Activated T-helper 1 cell treated with anti-CD3 and anti-CD28 coated beads, Interleukin-12 subunit alpha, Interleukin-12 subunit beta, Interleukin-2, Interleukin-4 antibody, amounts not matched to agents 30 ng/mL and 10 ng/mL and 1 ng/mL, durations not matched to agents 14 hours and 24 hours and 36 hours (primary cell): ENCODE measurements at regions not wholly inside any gene's neighbourhood (a gene's known extent, or its start where the extent isn't known, plus 50 kb on each side); places are given as distances from the start of the nearest gene placed in this dataset.

ENCODE experiments used
- DNase-seq: peaks from one replicate; pipeline ENCODE4 v3.0.0; 2021; ENCODE audit warnings: low spot score
- H3K27ac Mint-ChIP-seq: one replicate; pipeline ENCODE4 v1.8.0; 2021; ENCODE audit warnings: mild to moderate bottlenecking, mixed read lengths
- H3K27me3 Mint-ChIP-seq: one replicate; pipeline ENCODE4 v1.8.0; 2022; ENCODE audit warnings: mild to moderate bottlenecking, moderate library complexity, mixed read lengths; ENCODE audit not compliant: insufficient read depth
- H3K36me3 Mint-ChIP-seq: one replicate; pipeline ENCODE4 v1.8.0; 2021; ENCODE audit warnings: low read depth, mixed read lengths
- H3K4me1 Mint-ChIP-seq: one replicate; pipeline ENCODE4 v1.8.0; 2021; ENCODE audit warnings: low read depth, mixed read lengths
- H3K4me3 Mint-ChIP-seq: one replicate; pipeline ENCODE4 v1.8.0; 2021; ENCODE audit warnings: mild to moderate bottlenecking, moderate library complexity, mixed read lengths
- H3K9me3 Mint-ChIP-seq: one replicate; pipeline ENCODE4 v1.8.0; 2021; ENCODE audit warnings: mixed read lengths
- intact Hi-C: fragments of 100-400 bp; cut with micrococcal nuclease; formaldehyde crosslinking; loops from one replicate; pipeline ENCODE4 v1.15.1; 2024

DNA sequence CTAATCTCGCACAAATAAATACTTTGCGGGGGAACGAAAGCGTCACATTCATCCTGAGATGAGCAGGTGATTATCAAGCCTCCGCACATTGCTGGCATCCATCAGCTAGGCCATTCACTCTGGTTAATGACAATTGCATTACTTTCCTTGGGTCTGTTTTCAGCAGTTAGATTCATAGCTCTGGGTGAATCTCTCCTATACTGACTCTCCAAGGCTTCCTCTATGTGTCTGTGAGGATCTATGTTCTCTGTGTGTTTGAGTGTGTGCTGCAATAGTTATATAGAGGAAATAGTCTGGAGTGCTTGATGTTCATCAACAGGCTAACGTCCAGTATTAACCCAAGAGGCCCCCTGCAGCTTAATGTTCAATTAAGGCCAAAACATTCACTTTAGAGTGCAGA, 133.0 kb upstream of the CTTNBP2NL start:
- Mint-ChIP-seq H3K27me3 (peaks cover 10% of the 10 kb centered on the region), H3K36me3 (no peaks in the 10 kb centered on the region), H3K27ac (no peak overlapping the region), H3K4me3 (no peak overlapping the region), H3K4me1 (no peaks in the 10 kb centered on the region), H3K9me3 (no peaks in the 10 kb centered on the region)
- DNase-seq, result no peak
- intact Hi-C loops, result no loop called here

DNA sequence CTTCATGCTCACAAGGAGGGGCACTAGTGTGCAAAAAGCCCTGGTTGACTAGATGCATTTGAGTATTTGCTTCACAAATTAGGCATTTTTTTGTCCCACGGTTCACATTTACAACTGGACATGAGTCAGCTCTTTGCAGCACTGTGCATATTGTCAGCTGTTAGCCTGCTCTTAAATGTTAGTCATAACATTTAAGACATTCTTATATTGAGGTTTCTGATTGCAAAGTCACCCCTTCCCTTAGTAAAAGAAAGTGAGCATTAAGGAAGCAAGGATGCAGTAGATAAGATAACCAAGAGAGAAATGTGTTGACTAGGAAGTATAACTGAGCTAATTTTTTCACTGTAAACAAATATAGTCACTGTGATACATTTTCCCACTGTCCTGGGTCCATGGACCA, 132.6 kb upstream of the CTTNBP2NL start:
- Mint-ChIP-seq H3K4me3 (no peak overlapping the region), H3K36me3 (no peaks in the 10 kb centered on the region), H3K27me3 (peaks cover 10% of the 10 kb centered on the region), H3K4me1 (no peaks in the 10 kb centered on the region), H3K27ac (no peak overlapping the region), H3K9me3 (no peaks in the 10 kb centered on the region)
- intact Hi-C loops, result no loop called here
- DNase-seq, result no peak

DNA sequence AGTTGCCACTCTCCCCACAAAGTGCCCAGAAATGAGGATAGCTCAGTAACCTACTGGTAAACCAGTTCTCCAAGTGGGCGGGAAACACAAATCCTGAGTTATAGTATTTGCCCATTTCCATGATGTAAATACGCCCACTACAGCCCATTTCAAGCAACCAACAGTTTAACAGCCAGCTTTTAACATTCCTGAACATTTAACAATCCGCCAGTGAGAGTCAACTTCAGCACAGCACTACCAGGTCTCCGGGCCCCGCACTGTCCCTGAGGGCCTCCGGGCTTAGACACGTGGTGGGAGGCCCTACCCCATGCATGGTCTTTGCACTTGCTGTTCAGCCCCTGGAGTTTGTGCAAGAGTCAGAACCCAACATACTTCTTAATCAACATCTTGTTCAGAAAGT, 132.0 kb upstream of the CTTNBP2NL start:
- Mint-ChIP-seq H3K4me1 (no peaks in the 10 kb centered on the region), H3K9me3 (no peaks in the 10 kb centered on the region), H3K4me3 (no peak overlapping the region), H3K36me3 (no peaks in the 10 kb centered on the region), H3K27me3 (peaks cover 9% of the 10 kb centered on the region), H3K27ac (no peak overlapping the region)
- intact Hi-C loops, result no loop called here
- no peak for DNase-seq

DNA sequence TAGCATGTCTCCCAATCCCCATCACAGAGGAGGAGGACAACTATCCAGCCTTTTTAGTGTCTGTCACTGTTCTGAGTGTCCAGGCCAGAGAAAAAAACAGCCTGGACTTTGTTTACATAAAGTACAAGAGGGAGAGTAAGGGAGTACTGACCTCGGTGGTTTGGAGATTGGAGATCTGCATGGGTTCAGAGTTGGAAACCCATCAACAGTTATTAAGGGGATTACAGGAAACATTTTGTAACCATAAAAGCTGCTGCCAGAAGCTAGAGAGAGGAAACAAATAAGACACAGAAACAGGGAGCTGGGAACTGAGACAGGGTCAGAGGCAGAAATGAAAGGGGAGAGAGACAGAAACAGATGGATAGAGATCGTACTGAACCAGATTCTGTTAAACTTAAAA, 131.5 kb upstream of the CTTNBP2NL start:
- no peaks in the 10 kb centered on the region for H3K36me3 Mint-ChIP-seq

DNA sequence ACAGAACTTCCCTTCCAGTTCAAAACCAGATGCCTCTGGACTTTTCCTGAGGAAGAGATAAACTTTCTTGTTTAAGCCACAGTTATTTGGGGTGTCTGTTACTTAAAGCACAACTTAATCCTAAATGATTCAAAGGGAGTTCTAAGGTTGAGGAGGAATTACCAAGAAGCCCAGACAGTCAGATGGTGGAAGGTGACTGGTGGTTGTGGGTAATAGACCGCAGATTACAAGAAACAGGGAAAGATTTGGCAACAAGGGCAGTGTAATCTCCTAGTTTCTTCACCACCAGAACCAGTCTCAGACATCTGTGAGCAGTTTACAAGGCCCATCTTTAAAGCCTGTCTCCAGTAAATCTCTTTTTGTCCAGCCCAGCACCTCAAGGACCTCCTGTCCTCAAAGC, 130.1 kb upstream of the CTTNBP2NL start:
- H3K27ac Mint-ChIP-seq, result no peak overlapping the region
- H3K4me3 Mint-ChIP-seq, result no peak overlapping the region
- no peak for DNase-seq
- no peaks in the 10 kb centered on the region for H3K4me1 Mint-ChIP-seq
- H3K27me3 Mint-ChIP-seq, result peaks cover 8% of the 10 kb centered on the region
- no peaks in the 10 kb centered on the region for H3K9me3 Mint-ChIP-seq
- intact Hi-C loops, result no loop called here
- H3K36me3 Mint-ChIP-seq, result no peaks in the 10 kb centered on the region

More for the DNA sequence above, 131.5 kb upstream of the CTTNBP2NL start:
- intact Hi-C loops, result no loop called here
- Mint-ChIP-seq H3K27ac (no peak overlapping the region), H3K27me3 (peaks cover 9% of the 10 kb centered on the region), H3K4me1 (no peaks in the 10 kb centered on the region), H3K4me3 (no peak overlapping the region), H3K9me3 (no peaks in the 10 kb centered on the region)
- DNase-seq, result no peak

DNA sequence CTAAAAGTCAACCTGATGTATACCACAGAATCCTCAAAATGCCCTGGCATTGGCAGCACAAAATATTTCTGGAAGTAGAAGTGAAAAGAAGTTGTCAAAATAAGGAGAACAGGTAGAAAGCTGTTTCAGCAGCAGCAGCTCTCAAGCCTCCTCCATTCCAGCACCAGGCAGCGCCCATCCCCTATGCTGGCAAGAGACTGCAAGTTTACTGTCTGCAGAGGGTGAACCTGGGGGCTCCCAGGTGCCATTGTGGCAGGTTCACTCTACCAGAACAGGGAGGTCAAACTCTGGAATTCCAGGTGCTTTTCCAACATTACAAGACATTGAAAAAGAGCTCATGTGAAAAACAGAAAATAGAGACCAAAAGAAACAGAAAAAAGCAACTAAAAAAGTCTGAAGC, 128.8 kb upstream of the CTTNBP2NL start:
- DNase-seq, result no peak
- Mint-ChIP-seq H3K9me3 (no peaks in the 10 kb centered on the region), H3K36me3 (no peaks in the 10 kb centered on the region), H3K4me1 (no peaks in the 10 kb centered on the region), H3K27ac (no peak overlapping the region), H3K27me3 (peaks cover 7% of the 10 kb centered on the region), H3K4me3 (no peak overlapping the region)
- intact Hi-C loops, result no loop called here

DNA sequence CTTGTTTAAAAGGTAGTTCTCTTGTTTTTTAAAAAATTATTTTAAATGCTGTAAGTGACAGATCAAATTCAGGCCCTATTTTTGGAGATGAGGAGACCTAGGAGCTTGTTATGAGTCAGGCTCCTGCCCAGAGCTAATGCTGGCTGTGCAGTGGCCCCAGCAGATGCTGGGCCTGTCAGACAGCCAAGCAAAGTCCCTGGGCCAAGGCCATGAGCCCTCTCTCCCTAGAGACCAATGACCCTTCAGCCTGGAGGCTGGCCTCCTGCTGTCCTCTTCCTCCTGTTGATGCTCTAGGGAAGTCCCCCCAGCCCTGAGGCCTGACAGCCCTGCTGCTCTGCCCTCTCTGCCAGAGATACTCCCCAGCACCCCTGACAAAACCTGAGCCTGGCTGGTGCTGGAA, 128.1 kb upstream of the CTTNBP2NL start:
- H3K27ac Mint-ChIP-seq, result no peak overlapping the region
- H3K27me3 Mint-ChIP-seq, result peaks cover 8% of the 10 kb centered on the region
- H3K36me3 Mint-ChIP-seq, result no peaks in the 10 kb centered on the region
- DNase-seq, result no peak
- H3K9me3 Mint-ChIP-seq, result no peaks in the 10 kb centered on the region
- intact Hi-C loops, result no loop called here
- H3K4me3 Mint-ChIP-seq, result no peak overlapping the region
- no peaks in the 10 kb centered on the region for H3K4me1 Mint-ChIP-seq

DNA sequence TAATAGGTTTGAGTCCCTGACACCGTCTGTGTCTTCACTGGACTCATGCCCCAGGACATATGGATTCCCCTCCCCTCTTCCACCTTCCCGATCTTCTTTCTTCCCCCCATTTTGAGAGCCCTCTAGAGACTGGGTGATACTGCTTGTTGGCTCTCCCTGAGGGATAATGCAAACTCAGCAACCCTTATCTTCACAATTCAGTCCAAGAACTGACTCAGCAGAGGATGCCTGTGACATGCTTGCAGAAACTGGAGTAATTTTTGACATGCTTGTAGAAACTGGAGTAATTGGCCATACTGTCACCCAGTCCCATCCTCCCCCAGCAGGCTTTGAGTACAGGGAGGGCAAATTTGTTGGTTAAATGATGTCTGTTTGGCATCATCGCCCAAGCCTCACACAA, 127.6 kb upstream of the CTTNBP2NL start:
- Mint-ChIP-seq H3K9me3 (no peaks in the 10 kb centered on the region), H3K4me1 (no peaks in the 10 kb centered on the region), H3K4me3 (no peak overlapping the region), H3K27me3 (peaks cover 10% of the 10 kb centered on the region), H3K36me3 (no peaks in the 10 kb centered on the region), H3K27ac (no peak overlapping the region)
- intact Hi-C loops, result no loop called here
- DNase-seq, result no peak

DNA sequence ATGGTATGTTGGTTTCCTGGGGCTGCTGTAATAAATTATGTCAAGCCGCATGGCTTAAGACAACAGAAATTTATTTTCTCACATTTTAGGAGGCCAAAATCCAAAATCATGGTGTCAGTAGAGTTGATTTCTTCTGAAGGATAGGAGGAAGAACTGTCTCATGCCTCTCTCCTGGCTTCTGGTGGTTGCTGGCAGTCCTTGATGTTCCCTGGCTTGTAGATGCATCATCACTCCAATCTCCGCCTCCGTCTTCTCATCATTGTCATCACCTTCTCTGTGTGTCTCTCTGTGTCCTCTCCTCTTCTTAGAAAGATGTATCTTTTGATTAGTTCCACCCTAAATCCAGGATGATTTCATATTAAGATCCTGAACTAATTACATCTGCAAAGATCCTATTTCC, 124.7 kb upstream of the CTTNBP2NL start:
- Mint-ChIP-seq H3K27me3 (peaks cover 9% of the 10 kb centered on the region), H3K27ac (no peak overlapping the region), H3K36me3 (no peaks in the 10 kb centered on the region), H3K4me3 (no peak overlapping the region), H3K4me1 (no peaks in the 10 kb centered on the region), H3K9me3 (no peaks in the 10 kb centered on the region)
- intact Hi-C loops, result no loop called here
- no peak for DNase-seq

DNA sequence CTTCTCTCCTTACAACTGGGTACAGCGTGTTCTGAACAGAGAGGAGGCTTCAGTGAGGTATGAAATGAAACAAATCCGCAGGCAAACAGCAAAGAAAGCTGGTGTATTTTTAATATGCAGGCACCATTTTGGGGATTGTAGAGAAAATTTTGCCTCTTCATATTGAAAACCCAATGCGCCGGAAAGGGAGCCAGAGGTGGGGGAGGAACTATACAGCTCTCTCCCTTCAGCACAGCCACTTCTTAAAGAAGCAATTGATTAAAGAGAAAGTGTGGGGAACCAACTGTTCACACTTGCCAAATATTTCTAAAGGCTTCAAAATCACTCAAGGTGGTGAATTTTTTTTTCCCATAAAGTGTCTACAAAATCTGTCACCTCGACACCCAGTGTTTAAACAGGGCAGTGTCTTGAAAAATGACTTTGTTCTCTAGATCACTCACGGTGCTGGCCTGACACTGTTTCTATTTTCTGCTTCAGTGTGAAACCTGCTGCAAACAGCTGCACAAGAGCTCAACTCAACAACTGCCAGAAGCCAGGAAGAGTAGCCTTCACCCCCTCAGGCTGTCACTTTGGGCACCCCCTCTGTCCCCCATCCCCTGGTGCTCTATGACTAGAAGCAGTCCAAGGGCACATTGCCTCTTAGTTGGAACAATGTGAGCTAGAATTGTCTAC, 123.8 kb upstream of the CTTNBP2NL start:
- Mint-ChIP-seq H3K27ac (no peak overlapping the region), H3K27me3 (peaks cover 9% of the 10 kb centered on the region), H3K4me3 (no peak overlapping the region), H3K36me3 (no peaks in the 10 kb centered on the region), H3K9me3 (no peaks in the 10 kb centered on the region), H3K4me1 (no peaks in the 10 kb centered on the region)
- intact Hi-C loops, result no loop called here
- DNase-seq, result no peak

DNA sequence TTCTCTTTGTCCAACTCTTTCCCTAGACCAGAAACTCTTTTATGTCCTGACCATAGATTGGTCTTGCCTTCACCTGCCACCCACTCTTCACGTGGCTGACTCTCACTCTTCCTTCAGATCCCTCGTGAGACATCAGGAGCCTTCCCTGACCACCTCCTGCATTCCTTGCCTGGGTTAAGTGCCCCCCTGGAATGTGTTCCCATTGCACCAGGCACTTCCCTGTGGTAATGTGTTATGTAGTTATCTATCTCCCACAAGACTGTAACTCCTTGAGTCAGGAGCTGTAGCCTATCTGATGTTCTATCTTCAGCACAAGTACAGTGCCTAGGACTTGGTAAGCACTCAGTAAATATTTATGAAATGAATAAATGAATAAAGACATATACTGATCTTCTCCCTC, 111.2 kb upstream of the CTTNBP2NL start:
- intact Hi-C loops, result no loop called here
- Mint-ChIP-seq H3K27ac (no peak overlapping the region), H3K27me3 (peaks cover 2% of the 10 kb centered on the region), H3K36me3 (no peaks in the 10 kb centered on the region), H3K4me3 (no peak overlapping the region), H3K4me1 (no peaks in the 10 kb centered on the region), H3K9me3 (no peaks in the 10 kb centered on the region)
- no peak for DNase-seq

DNA sequence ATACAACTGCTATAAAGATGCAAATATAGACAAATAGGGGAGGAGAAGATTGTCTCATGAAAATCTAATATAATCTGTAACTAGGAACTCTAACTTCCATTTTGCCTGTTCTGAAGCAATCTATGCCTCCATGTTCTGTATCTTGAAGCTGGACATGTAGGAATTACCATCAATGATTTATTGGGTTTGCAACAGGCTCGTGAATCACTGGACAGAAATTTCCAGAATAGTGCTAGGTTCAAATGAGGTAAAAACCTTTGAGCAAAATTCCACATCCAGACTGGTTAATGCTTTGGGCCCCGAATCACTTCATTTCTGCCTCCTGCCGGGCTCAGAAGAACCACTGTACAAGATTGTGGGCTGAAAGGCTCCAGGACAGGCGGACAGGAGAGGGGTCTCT, 110.7 kb upstream of the CTTNBP2NL start:
- H3K9me3 Mint-ChIP-seq, result no peaks in the 10 kb centered on the region

DNA sequence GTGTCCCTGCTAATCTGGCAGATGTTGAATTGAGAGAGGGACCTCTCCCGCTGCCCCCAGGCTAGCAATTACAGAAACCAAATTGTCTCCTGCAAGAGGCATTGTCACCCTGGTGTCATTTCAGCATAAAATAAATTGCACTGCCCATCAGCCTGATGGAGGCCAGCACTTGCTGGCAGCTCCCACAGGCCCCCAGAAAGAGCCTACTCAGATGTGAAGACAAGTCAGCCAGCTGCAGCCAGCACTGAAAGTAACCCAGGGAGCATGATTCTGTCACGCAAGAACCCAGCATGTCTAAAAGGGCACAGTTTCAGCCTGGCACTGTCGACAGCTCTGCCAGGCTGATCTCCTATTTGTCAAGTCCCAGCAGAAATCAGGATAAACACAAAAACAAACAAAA, 110.3 kb upstream of the CTTNBP2NL start:
- H3K27ac Mint-ChIP-seq, result no peak overlapping the region
- no peaks in the 10 kb centered on the region for H3K4me1 Mint-ChIP-seq
- no peaks in the 10 kb centered on the region for H3K36me3 Mint-ChIP-seq
- no peaks in the 10 kb centered on the region for H3K9me3 Mint-ChIP-seq
- intact Hi-C loops, result no loop called here
- peaks cover 2% of the 10 kb centered on the region for H3K27me3 Mint-ChIP-seq
- H3K4me3 Mint-ChIP-seq, result no peak overlapping the region
- DNase-seq, result no peak

More for the DNA sequence above, 110.7 kb upstream of the CTTNBP2NL start:
- DNase-seq, result no peak
- Mint-ChIP-seq H3K27ac (no peak overlapping the region), H3K27me3 (peaks cover 2% of the 10 kb centered on the region), H3K36me3 (no peaks in the 10 kb centered on the region), H3K4me3 (no peak overlapping the region), H3K4me1 (no peaks in the 10 kb centered on the region)
- intact Hi-C loops, result no loop called here

DNA sequence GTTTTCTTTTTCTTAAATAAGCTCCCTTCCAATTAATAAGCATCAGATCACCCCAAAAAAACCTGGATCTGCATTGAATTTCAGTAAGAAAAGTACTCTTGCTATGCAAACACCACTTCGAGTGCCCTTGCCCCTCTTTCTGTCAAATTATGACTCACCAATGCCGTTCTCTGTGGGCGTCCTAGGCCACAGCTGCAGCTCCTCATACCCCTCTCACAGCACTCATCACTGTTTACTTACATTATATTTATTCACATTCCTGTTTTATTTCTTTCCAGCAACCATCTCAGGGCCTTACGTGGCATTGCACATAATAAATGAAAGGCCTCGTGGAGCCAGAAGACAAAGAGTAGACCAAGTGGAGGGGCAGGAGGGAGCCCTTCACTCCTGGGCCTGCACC, 99.1 kb upstream of the CTTNBP2NL start:
- DNase-seq, result no peak
- Mint-ChIP-seq H3K9me3 (no peaks in the 10 kb centered on the region), H3K27me3 (peaks cover 2% of the 10 kb centered on the region), H3K36me3 (no peaks in the 10 kb centered on the region), H3K4me1 (no peaks in the 10 kb centered on the region), H3K4me3 (no peak overlapping the region), H3K27ac (no peak overlapping the region)
- intact Hi-C loops, result no loop called here
